Aorta (tissue), 5 donors: ENCODE measurements at regions not wholly inside any gene's neighbourhood (a gene's known extent, or its start where the extent isn't known, plus 50 kb on each side); places are given as distances from the start of the nearest gene placed in this dataset.

ENCODE experiments used
- ATAC-seq: fragments of 200-7000 bp; cut with Tn5 transposase; one replicate; pipeline ENCODE4 v1.9.1; 2022; ENCODE audit warnings: moderate library complexity; ENCODE audit not compliant: low FRiP score
- DNase-seq, 2 donors: peaks; one replicate each; pipeline ENCODE4 v3.0.0-alpha.2; 2020
- H3K27ac ChIP-seq, 2 donors: one replicate each; pipeline ENCODE4 v1.5.1; 2013; ENCODE audit warnings: low read length in 2 of 2, mild to moderate bottlenecking in 2 of 2, moderate library complexity in 2 of 2, control low read depth in 1 of 2, inconsistent platforms in 1 of 2, low read depth in 1 of 2
- H3K27me3 ChIP-seq, 2 donors: one replicate each; pipeline ENCODE4 v1.6.1; 2013; ENCODE audit warnings: control low read depth in 1 of 2, low read length in 1 of 2, mild to moderate bottlenecking in 1 of 2, moderate library complexity in 1 of 2; ENCODE audit not compliant: insufficient read depth in 2 of 2, control insufficient read depth in 1 of 2
- H3K36me3 ChIP-seq, 2 donors: one replicate each; pipeline ENCODE4 v1.6.1; 2013; ENCODE audit warnings: control low read depth in 1 of 2, low read length in 1 of 2, mild to moderate bottlenecking in 1 of 2; ENCODE audit not compliant: insufficient read depth in 2 of 2, control insufficient read depth in 1 of 2
- H3K4me1 ChIP-seq, 2 donors: one replicate each; pipeline ENCODE4 v1.6.1; 2013; ENCODE audit warnings: low read length in 2 of 2, control low read depth in 1 of 2, mild to moderate bottlenecking in 1 of 2, moderate library complexity in 1 of 2; ENCODE audit not compliant: insufficient read depth in 2 of 2, control insufficient read depth in 1 of 2
- H3K4me3 ChIP-seq, 2 donors: one replicate each; pipeline ENCODE4 v1.5.1; 2013; ENCODE audit warnings: low read length in 2 of 2, control low read depth in 1 of 2, mild to moderate bottlenecking in 1 of 2
- H3K9me3 ChIP-seq: one replicate; pipeline ENCODE4 v1.6.1; 2013; ENCODE audit warnings: mild to moderate bottlenecking, low read length; ENCODE audit not compliant: control insufficient read depth
- WGBS, 2 donors: extraction: QIAGEN DNeasy Blood & Tissue Kit; methylation state at CpG; one replicate each; pipeline ENCODE4 v1.1.7; 2013; 5-methylcytosine and 5-hydroxymethylcytosine counted together
- intact Hi-C, 2 donors: fragments of 100-400 bp; cut with DNase I; formaldehyde crosslinking; loops; one replicate each; pipeline versions ENCODE4 v1.14.2 to v1.15.0; 2022
- donor health status: healthy with polysubstance abuse.
- donor health status: Bipolar disorder and iron deficiency.
- donor health status: DM: no; HTN: no; CAD: no.
- donor health status: DM: no; HTN: no; CAD: no.
- donor health status: DM: yes; HTN: yes; CAD: no.

- no peaks in the 10 kb centered on the region for H3K4me1 ChIP-seq
- no peaks in the 10 kb centered on the region for H3K36me3 ChIP-seq
- H3K27ac ChIP-seq = no peak overlapping the region
- intact Hi-C loops = no loop called here
- no peaks in the 10 kb centered on the region for H3K27me3 ChIP-seq
- ATAC-seq (no peak), DNase-seq (no peak)
- no peak overlapping the region for H3K4me3 ChIP-seq
- H3K9me3 ChIP-seq = peaks cover 2% of the 10 kb centered on the region
These were observed 417.0 kb upstream of the NRXN1 start for GRCh38 chr2:51448911-51449310.

- ATAC-seq (no peak), DNase-seq (no peak)
- Histone ChIP-seq H3K9me3 (no peaks in the 10 kb centered on the region), H3K4me3 (no peak overlapping the region), H3K36me3 (no peaks in the 10 kb centered on the region), H3K27ac (no peak overlapping the region), H3K4me1 (no peaks in the 10 kb centered on the region), H3K27me3 (no peaks in the 10 kb centered on the region)
- intact Hi-C loops = no loop called here
- WGBS, 2 donors = 84 to 88% methylated on average over 8 of the region's 8 CpGs
These were observed 409.9 kb upstream of the NRXN1 start for GRCh38 chr2:51441786-51442185.

- ATAC-seq = no peak
- WGBS, 2 donors = 65 to 79% methylated on average over 2 of the region's 2 CpGs
- DNase-seq = no peak
- intact Hi-C loops = no loop called here
- H3K27ac ChIP-seq = no peak overlapping the region
- no peaks in the 10 kb centered on the region for H3K27me3 ChIP-seq
- H3K4me1 ChIP-seq = no peaks in the 10 kb centered on the region
- no peak overlapping the region for H3K4me3 ChIP-seq
- H3K9me3 ChIP-seq = no peaks in the 10 kb centered on the region
- H3K36me3 ChIP-seq = no peaks in the 10 kb centered on the region
These were observed 392.5 kb upstream of the NRXN1 start for GRCh38 chr2:51424418-51424817.

GRCh38 chr2:51420511-51420910 lies 388.6 kb upstream of the NRXN1 start:
- 17 to 18% methylated on average over 3 of the region's 3 CpGs for WGBS, 2 donors
- Histone ChIP-seq H3K27me3 (no peaks in the 10 kb centered on the region), H3K9me3 (no peaks in the 10 kb centered on the region), H3K27ac (no peak overlapping the region), H3K4me1 (no peaks in the 10 kb centered on the region), H3K36me3 (no peaks in the 10 kb centered on the region), H3K4me3 (no peak overlapping the region)
- DNase-seq (no peak), ATAC-seq (no peak)
- intact Hi-C loops = no loop called here

GRCh38 chr2:51413726-51414125 lies 381.8 kb upstream of the NRXN1 start:
- Histone ChIP-seq H3K4me1 (no peaks in the 10 kb centered on the region), H3K27ac (no peak overlapping the region), H3K36me3 (no peaks in the 10 kb centered on the region), H3K27me3 (no peaks in the 10 kb centered on the region), H3K9me3 (peaks cover 1% of the 10 kb centered on the region), H3K4me3 (no peak overlapping the region)
- no peak for ATAC-seq
- 82 to 95% methylated on average over 1 of the region's 1 CpG for WGBS, 2 donors
- intact Hi-C loops = no loop called here
- DNase-seq = no peak

GRCh38 chr2:51410331-51410730 lies 378.4 kb upstream of the NRXN1 start:
- Histone ChIP-seq H3K9me3 (peaks cover 1% of the 10 kb centered on the region), H3K27ac (no peak overlapping the region), H3K4me3 (no peak overlapping the region), H3K4me1 (no peaks in the 10 kb centered on the region), H3K27me3 (no peaks in the 10 kb centered on the region), H3K36me3 (no peaks in the 10 kb centered on the region)
- 52% methylated on average over 3 of the region's 3 CpGs for WGBS, 2 donors
- intact Hi-C loops = no loop called here
- no peak for ATAC-seq
- DNase-seq = no peak

- intact Hi-C loops = no loop called here
These were observed 378.0 kb upstream of the NRXN1 start for GRCh38 chr2:51409920-51410319.

GRCh38 chr2:51404226-51404625 lies 372.3 kb upstream of the NRXN1 start:
- no peaks in the 10 kb centered on the region for H3K36me3 ChIP-seq
- no peak overlapping the region for H3K27ac ChIP-seq
- intact Hi-C loops = no loop called here
- ATAC-seq = no peak
- no peak for DNase-seq
- WGBS, 2 donors = 87 to 92% methylated on average over 3 of the region's 3 CpGs
- no peaks in the 10 kb centered on the region for H3K9me3 ChIP-seq
- H3K27me3 ChIP-seq = no peaks in the 10 kb centered on the region
- H3K4me1 ChIP-seq = no peaks in the 10 kb centered on the region
- H3K4me3 ChIP-seq = no peak overlapping the region

More at GRCh38 chr2:51409920-51410319, 378.0 kb upstream of the NRXN1 start:
- ATAC-seq (no peak), DNase-seq (no peak)
- Histone ChIP-seq H3K36me3 (no peaks in the 10 kb centered on the region), H3K27ac (no peak overlapping the region), H3K27me3 (no peaks in the 10 kb centered on the region), H3K9me3 (peaks cover 1% of the 10 kb centered on the region), H3K4me1 (no peaks in the 10 kb centered on the region), H3K4me3 (no peak overlapping the region)
- 50 to 53% methylated on average over 1 of the region's 1 CpG for WGBS, 2 donors

- no peak for DNase-seq
- no peaks in the 10 kb centered on the region for H3K36me3 ChIP-seq
- intact Hi-C loops = no loop called here
- no peak overlapping the region for H3K4me3 ChIP-seq
- H3K27ac ChIP-seq = no peak overlapping the region
- ATAC-seq = no peak
- H3K27me3 ChIP-seq = no peaks in the 10 kb centered on the region
- 62 to 72% methylated on average over 5 of the region's 5 CpGs for WGBS, 2 donors
- no peaks in the 10 kb centered on the region for H3K9me3 ChIP-seq
- no peaks in the 10 kb centered on the region for H3K4me1 ChIP-seq
These were observed 369.6 kb upstream of the NRXN1 start for GRCh38 chr2:51401546-51401945.
